ENCODE measurements at regions not wholly inside any gene's neighbourhood (a gene's known extent, or its start where the extent isn't known, plus 50 kb on each side); places are given as distances from the start of the nearest gene placed in this dataset.
"Not testable (repeated sequence)": the region's sequence is repeated elsewhere in the genome, so short reads cannot be mapped to it uniquely, and the experiment has no call there.

DNA sequence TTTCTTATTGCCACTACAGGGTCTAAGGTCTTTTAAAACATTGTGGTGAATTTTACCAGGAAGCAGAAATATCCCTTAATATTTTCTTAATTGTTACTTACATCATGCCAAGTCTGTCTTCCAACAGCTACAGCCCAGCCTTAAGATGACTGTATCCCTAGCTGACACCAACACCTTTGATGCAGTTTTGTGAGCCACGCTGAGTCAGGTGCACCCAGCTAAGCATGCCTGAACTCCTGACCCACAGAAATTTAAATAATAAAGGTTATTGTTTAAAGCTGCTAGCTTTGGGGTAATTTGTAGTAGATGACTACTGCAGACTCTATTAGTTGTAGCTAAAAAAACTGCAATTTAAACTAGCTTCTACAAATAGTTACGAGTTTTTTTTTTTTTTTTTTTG lies 1757.9 kb upstream of the LRRTM1 start:
- H3K27ac ChIP-seq = no peak overlapping the region
- TF ChIP-seq, protein P1, sequence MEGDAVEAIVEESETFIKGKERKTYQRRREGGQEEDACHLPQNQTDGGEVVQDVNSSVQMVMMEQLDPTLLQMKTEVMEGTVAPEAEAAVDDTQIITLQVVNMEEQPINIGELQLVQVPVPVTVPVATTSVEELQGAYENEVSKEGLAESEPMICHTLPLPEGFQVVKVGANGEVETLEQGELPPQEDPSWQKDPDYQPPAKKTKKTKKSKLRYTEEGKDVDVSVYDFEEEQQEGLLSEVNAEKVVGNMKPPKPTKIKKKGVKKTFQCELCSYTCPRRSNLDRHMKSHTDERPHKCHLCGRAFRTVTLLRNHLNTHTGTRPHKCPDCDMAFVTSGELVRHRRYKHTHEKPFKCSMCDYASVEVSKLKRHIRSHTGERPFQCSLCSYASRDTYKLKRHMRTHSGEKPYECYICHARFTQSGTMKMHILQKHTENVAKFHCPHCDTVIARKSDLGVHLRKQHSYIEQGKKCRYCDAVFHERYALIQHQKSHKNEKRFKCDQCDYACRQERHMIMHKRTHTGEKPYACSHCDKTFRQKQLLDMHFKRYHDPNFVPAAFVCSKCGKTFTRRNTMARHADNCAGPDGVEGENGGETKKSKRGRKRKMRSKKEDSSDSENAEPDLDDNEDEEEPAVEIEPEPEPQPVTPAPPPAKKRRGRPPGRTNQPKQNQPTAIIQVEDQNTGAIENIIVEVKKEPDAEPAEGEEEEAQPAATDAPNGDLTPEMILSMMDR (IDR thresholded peaks at IDR 0.05) = no peak
- DNase-seq (ENCODE audit: low spot score) = no peak
- no peak overlapping the region for H3K4me3 ChIP-seq

DNA sequence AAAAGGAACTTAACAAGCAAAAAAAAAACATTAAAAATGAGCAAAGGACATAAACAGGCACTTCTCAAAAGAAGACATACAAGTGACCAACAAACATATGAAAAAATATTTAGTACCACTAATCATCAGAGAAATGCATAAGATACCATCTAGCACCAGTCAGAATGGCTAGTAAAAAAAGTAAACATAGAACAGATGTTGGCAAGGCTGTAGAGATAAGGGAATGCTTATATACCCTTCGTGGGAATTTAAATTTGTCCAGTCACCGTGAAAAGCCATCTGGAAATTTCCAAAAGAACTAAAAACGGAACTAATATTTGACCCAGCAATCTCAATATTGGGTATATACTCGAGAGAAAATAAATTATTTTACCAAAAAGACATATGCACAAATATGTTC lies 1751.3 kb upstream of the LRRTM1 start:
- no peak overlapping the region for H3K4me3 ChIP-seq
- no peak overlapping the region for H3K27ac ChIP-seq
- no peak for DNase-seq (ENCODE audit: low spot score)
- TF ChIP-seq, protein P1 (IDR thresholded peaks at IDR 0.05) = no peak

DNA sequence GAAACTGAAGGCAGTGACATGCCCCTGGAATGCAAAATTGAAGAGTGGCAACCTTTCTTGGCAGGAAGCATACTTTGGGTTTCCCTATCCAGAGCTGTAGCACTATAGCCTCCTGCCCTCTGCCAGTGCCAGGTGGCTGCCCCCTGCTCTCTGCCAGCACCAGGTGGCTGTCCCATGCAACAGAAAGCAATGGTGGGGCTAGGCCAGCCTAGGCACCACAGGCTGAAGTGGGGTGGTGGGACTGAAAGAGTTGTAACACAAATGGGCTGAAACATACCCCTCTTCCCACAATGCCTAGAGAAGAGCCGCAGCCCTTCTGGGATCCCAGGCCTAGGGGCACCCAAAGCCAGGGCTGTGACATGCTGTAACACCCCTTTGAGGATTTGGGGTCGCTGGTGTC lies 1739.3 kb upstream of the LRRTM1 start:
- H3K4me3 ChIP-seq = no peak overlapping the region
- TF ChIP-seq, protein P1 (IDR thresholded peaks at IDR 0.05) = no peak
- no peak for DNase-seq (ENCODE audit: low spot score)
- no peak overlapping the region for H3K27ac ChIP-seq

DNA sequence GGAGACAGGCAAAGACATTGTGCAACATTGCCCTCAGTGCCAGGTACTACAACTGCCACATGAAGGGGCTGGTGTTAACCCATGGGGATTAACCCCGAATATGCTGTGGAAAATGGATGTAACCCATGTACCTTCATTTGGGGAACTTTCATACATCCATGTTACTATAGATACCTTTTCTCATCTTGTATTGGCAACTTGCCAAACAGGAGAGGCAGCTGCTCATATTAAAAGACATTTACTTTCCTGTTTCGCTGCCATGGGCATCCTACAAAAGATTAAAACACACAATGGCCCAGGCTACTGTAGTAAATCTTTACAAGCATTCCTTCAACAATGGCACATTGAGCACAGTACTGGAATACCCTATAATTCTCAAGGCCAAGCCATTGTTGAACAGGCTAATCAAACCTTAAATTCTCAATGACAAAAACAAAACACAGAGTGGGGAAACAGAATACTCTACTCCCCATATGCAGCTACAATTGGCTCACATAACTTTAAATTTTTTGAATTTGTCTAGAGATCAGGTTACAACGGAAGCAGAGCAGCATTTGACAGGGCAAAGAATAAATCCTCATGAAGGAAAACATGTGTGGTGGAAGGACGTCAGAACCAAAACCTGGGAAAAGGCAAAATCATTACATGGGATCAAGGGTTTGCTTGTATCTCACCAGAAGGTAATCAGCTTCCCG lies 1723.5 kb upstream of the LRRTM1 start:
- no peak for DNase-seq (ENCODE audit: low spot score)
- TF ChIP-seq, protein P1 (IDR thresholded peaks at IDR 0.05) = no peak
- no peak overlapping the region for H3K4me3 ChIP-seq
- H3K27ac ChIP-seq = no peak overlapping the region

DNA sequence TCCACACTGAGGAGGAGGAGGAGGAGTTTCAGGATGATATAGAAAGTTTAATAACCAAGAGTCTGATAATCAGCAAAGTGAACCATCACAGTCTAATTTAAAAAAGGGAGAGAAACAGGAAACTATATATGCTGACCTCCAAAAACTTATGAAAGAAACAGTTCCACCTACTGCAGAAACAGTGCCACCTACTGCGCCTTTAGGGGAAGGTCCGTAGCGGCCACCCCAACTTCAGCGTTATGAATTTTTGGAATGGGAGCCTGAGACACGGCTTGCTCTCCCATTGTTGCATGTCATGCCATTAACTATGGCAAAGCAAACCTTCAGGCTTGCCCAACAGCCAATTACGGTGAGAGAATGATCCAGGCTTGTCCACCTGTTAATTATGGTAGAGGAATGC lies 1719.2 kb upstream of the LRRTM1 start:
- Histone ChIP-seq H3K4me3 (no peak overlapping the region), H3K27ac (no peak overlapping the region)
- TF ChIP-seq, protein P1 (IDR thresholded peaks at IDR 0.05) = no peak
- DNase-seq (ENCODE audit: low spot score) = no peak

DNA sequence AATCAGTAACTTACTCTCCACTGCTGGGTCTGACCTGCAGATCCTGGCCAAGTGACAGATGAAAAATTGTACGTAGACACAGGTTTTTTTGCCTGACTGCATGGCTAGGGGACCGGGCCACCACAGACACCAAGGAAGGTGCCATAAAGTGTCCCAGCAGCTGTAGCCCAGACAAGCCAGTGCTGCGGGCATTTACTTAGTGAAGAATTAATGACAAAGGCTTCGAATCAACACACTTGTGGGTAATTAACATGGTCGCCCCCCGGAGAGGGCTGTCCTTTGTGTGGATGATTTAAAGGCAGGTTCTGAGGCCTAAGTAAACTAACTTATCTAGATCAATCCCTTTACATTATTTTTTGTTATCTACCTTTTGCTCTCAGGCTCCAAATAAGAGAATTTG lies 1709.1 kb upstream of the LRRTM1 start:
- Histone ChIP-seq H3K27ac (no peak overlapping the region), H3K4me3 (no peak overlapping the region)
- TF ChIP-seq, protein P1 (IDR thresholded peaks at IDR 0.05) = no peak
- no peak for DNase-seq (ENCODE audit: low spot score)

DNA sequence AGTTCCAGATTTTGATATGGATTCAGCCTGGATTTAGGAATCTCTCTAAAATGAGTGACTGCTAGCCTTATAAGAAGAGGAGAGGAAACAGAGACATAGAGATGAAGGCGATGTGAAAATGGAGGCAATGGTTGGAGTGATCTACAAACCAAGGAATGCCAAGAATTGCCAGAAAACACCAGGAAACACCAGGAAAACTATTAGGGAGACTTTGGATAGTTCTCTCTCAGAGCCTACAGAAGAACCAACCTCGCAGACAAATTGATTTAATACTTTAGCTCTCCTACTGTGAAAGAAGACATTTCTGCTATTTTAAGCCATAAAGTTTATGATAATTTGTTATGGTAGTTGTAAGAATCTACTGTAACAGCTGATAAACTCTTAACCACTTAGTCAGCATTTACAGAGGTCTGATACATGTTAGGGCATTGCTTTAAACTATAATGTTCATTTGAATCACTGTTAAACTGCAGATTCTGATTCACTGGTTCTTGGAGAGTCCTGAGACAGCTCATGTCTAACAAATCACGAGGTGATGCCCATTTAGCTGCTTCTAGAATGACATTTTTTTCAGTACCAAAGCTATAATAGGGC lies 1702.6 kb upstream of the LRRTM1 start:
- Histone ChIP-seq H3K4me3 (no peak overlapping the region), H3K27ac (no peak overlapping the region)
- DNase-seq (ENCODE audit: low spot score) = no peak
- TF ChIP-seq, protein P1 (IDR thresholded peaks at IDR 0.05) = no peak

DNA sequence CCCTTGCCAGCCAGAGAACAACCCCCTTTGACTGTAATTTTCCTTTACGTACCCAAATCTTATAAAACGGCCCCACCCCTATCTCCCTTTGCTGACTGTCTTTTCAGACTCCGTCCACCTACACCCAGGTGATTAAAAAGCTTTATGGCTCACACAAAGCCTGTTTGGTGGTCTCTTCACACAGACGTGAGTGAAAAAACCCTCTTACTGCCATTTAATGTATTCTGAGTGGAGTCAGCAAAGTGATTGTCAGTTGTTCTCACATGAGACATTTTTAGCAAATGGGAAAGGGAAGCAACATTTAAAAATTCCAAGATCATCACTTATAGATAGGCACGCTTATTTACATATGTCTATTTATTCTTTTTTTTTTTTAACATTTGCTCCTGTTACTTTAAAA lies 1701.3 kb upstream of the LRRTM1 start:
- not testable (repeated sequence) for DNase-seq (ENCODE audit: low spot score); H3K4me3 ChIP-seq; H3K27ac ChIP-seq

Data from coronary artery (tissue), 2 donors.